ENCODE measurements at regions not wholly inside any gene's neighbourhood (a gene's known extent, or its start where the extent isn't known, plus 50 kb on each side); places are given as distances from the start of the nearest gene placed in this dataset.
A peak's percentile ranks its signal among the peaks of the same experiment; 100 is the strongest.

DNA sequence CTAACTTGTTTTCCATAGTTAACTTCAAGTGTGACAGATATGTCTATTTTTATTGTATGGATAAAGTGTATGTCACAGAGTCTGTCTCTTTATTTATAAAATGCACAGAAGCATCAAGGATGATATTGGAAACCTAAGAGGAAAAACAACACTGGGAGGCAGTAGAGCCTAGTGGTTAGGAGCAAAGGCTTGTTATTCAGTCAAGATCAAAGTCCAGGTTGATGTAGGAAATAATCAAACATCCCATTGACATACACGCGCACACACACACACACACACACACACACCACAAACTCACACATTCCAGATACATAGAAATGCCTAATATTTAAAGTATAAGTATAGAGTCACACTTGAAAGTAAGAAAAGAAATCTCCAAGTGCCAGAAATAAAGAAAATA lies 206.8 kb downstream of the CHRDL1 start:
- TF ChIP-seq, protein P1, sequence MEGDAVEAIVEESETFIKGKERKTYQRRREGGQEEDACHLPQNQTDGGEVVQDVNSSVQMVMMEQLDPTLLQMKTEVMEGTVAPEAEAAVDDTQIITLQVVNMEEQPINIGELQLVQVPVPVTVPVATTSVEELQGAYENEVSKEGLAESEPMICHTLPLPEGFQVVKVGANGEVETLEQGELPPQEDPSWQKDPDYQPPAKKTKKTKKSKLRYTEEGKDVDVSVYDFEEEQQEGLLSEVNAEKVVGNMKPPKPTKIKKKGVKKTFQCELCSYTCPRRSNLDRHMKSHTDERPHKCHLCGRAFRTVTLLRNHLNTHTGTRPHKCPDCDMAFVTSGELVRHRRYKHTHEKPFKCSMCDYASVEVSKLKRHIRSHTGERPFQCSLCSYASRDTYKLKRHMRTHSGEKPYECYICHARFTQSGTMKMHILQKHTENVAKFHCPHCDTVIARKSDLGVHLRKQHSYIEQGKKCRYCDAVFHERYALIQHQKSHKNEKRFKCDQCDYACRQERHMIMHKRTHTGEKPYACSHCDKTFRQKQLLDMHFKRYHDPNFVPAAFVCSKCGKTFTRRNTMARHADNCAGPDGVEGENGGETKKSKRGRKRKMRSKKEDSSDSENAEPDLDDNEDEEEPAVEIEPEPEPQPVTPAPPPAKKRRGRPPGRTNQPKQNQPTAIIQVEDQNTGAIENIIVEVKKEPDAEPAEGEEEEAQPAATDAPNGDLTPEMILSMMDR (conservative IDR thresholded peaks at IDR 0.05 in 1 of 2, IDR thresholded peaks at IDR 0.05 in 1 of 2; ENCODE audit: low read depth in 1 of 2, low read length in 2 of 2): no peak
- TF ChIP-seq EZH2 (IDR thresholded peaks at IDR 0.05; ENCODE audit: low read length, missing control alignments): no peak

DNA sequence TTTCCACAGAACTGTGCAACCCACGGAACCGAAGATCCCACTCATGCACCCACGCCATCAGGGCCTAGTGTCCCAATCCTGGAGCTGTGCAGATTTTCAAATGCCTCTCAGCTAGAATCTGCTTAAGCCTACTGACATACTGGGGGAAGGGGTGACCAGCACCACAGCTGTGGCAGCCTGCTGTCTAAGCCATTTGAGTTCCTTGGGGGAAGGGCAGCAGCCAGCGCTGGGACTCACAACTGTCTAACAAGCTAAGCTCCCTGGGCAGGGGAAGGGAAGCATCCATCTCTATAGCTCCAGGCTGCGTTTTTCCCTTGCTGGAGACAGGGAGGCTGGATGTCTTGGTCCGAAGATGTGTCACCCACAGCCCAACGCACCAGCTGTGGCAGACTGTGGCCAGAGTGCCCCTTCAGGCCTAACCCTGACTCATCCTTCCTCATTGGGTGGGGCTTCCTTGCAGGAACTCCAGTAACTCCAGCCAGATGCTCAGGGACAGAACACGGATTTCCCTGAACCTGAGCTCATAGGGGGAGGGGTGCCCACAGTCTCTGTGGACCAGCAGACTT lies 194.8 kb downstream of the CHRDL1 start:
- Histone ChIP-seq H3K9me3 (ENCODE audit: control insufficient read depth, insufficient read depth, low read depth, low read length) (no peaks in the 10 kb centered on the region), H3K36me3 (ENCODE audit: control insufficient read depth, insufficient read depth, low read length) (no peaks in the 10 kb centered on the region), H4K20me1 (ENCODE audit: control insufficient read depth, extremely low read depth, insufficient read depth, low read length) (no peaks in the 10 kb centered on the region), H2AFZ (ENCODE audit: low read length) (no peak overlapping the region), H3K4me3 (replicated peaks in 1 of 4; ENCODE audit: control extremely low read depth in 1 of 4, insufficient read depth in 1 of 4, low read depth in 3 of 4, low read length in 4 of 4) (no peak overlapping the region), H3K9ac (ENCODE audit: insufficient read depth, low read length) (no peak overlapping the region), H3K27me3 (ENCODE audit: control insufficient read depth, insufficient read depth, low read length) (no peaks in the 10 kb centered on the region), H3K4me1 (ENCODE audit: control insufficient read depth, extremely low read depth, insufficient read depth, low read length) (no peaks in the 10 kb centered on the region), H3K79me2 (ENCODE audit: control insufficient read depth, insufficient read depth, low read length) (no peaks in the 10 kb centered on the region), H3K27ac (ENCODE audit: insufficient read depth, low read length) (no peak overlapping the region), H3K4me2 (ENCODE audit: extremely low read depth, insufficient read depth, low read length) (no peak overlapping the region)
- DNase-seq (ENCODE audit: low read depth in 2 of 2): peak in 1 of 2 donors; percentile 13
- TF ChIP-seq, protein P1 (conservative IDR thresholded peaks at IDR 0.05 in 1 of 2, IDR thresholded peaks at IDR 0.05 in 1 of 2; ENCODE audit: low read depth in 1 of 2, low read length in 2 of 2): no peak
- no peak for TF ChIP-seq EZH2 (IDR thresholded peaks at IDR 0.05; ENCODE audit: low read length, missing control alignments)

More for the DNA sequence above, 206.8 kb downstream of the CHRDL1 start:
- no peak overlapping the region for H3K4me3 ChIP-seq (replicated peaks in 1 of 4; ENCODE audit: control extremely low read depth in 1 of 4, insufficient read depth in 1 of 4, low read depth in 3 of 4, low read length in 4 of 4)
- no peaks in the 10 kb centered on the region for H3K9me3 ChIP-seq (ENCODE audit: control insufficient read depth, insufficient read depth, low read depth, low read length)
- no peak overlapping the region for H3K27ac ChIP-seq (ENCODE audit: insufficient read depth, low read length)
- H4K20me1 ChIP-seq (ENCODE audit: control insufficient read depth, extremely low read depth, insufficient read depth, low read length): no peaks in the 10 kb centered on the region
- H3K79me2 ChIP-seq (ENCODE audit: control insufficient read depth, insufficient read depth, low read length): no peaks in the 10 kb centered on the region
- no peak overlapping the region for H2AFZ ChIP-seq (ENCODE audit: low read length)
- H3K36me3 ChIP-seq (ENCODE audit: control insufficient read depth, insufficient read depth, low read length): no peaks in the 10 kb centered on the region
- H3K4me1 ChIP-seq (ENCODE audit: control insufficient read depth, extremely low read depth, insufficient read depth, low read length): no peaks in the 10 kb centered on the region
- no peaks in the 10 kb centered on the region for H3K27me3 ChIP-seq (ENCODE audit: control insufficient read depth, insufficient read depth, low read length)
- H3K9ac ChIP-seq (ENCODE audit: insufficient read depth, low read length): no peak overlapping the region
- no peak overlapping the region for H3K4me2 ChIP-seq (ENCODE audit: extremely low read depth, insufficient read depth, low read length)
- DNase-seq (ENCODE audit: low read depth in 2 of 2): no peak

DNA sequence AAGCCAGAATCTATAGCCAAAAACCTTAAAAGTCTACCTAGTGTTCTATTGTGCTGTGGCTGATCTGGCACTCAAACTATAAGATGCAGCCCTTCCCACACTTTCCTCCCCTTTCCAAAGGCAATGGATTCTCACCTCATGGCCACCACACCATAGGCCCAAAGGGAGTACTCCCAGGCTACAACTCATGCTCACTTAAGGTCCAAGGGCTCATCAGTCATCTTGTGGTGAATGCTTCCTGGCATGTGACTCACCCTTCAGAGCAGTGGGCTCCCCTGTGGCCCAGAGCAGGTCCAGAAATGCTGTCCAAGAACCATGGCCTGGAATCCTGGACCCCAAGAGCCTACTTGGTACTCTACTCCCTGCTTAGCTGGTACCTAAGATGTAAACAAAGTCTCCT lies 181.0 kb downstream of the CHRDL1 start:
- no peak overlapping the region for H3K4me2 ChIP-seq (ENCODE audit: extremely low read depth, insufficient read depth, low read length)
- H3K79me2 ChIP-seq (ENCODE audit: control insufficient read depth, insufficient read depth, low read length): no peaks in the 10 kb centered on the region
- TF ChIP-seq, protein P1 (conservative IDR thresholded peaks at IDR 0.05 in 1 of 2, IDR thresholded peaks at IDR 0.05 in 1 of 2; ENCODE audit: low read depth in 1 of 2, low read length in 2 of 2): no peak
- no peak for TF ChIP-seq EZH2 (IDR thresholded peaks at IDR 0.05; ENCODE audit: low read length, missing control alignments)
- no peaks in the 10 kb centered on the region for H4K20me1 ChIP-seq (ENCODE audit: control insufficient read depth, extremely low read depth, insufficient read depth, low read length)
- no peak overlapping the region for H2AFZ ChIP-seq (ENCODE audit: low read length)
- H3K9me3 ChIP-seq (ENCODE audit: control insufficient read depth, insufficient read depth, low read depth, low read length): no peaks in the 10 kb centered on the region
- no peaks in the 10 kb centered on the region for H3K4me1 ChIP-seq (ENCODE audit: control insufficient read depth, extremely low read depth, insufficient read depth, low read length)
- no peak overlapping the region for H3K4me3 ChIP-seq (replicated peaks in 1 of 4; ENCODE audit: control extremely low read depth in 1 of 4, insufficient read depth in 1 of 4, low read depth in 3 of 4, low read length in 4 of 4)
- no peak overlapping the region for H3K27ac ChIP-seq (ENCODE audit: insufficient read depth, low read length)
- H3K9ac ChIP-seq (ENCODE audit: insufficient read depth, low read length): no peak overlapping the region
- no peaks in the 10 kb centered on the region for H3K27me3 ChIP-seq (ENCODE audit: control insufficient read depth, insufficient read depth, low read length)
- H3K36me3 ChIP-seq (ENCODE audit: control insufficient read depth, insufficient read depth, low read length): no peaks in the 10 kb centered on the region
- peak in 1 of 2 donors; percentile 3 for DNase-seq (ENCODE audit: low read depth in 2 of 2)

Measured in fibroblast of lung (primary cell).